Chondrocyte (in vitro differentiated cells): ENCODE measurements at regions not wholly inside any gene's neighbourhood (a gene's known extent, or its start where the extent isn't known, plus 50 kb on each side); places are given as distances from the start of the nearest gene placed in this dataset.

Source experiments
- DNase-seq: peaks from one replicate; pipeline ENCODE4 v3.0.0; 2021; ENCODE audit warnings: mixed read lengths, low spot score
- H3K27ac Mint-ChIP-seq: one replicate; pipeline ENCODE4 v1.8.0; 2021; ENCODE audit warnings: mild to moderate bottlenecking, moderate library complexity, mixed read lengths; ENCODE audit not compliant: unreplicated experiment
- H3K27me3 Mint-ChIP-seq: 2 replicates; pipeline ENCODE4 v1.8.0; 2021; ENCODE audit warnings: low read depth, mixed read lengths
- H3K36me3 Mint-ChIP-seq: 2 replicates; pipeline ENCODE4 v1.8.0; 2021; ENCODE audit warnings: low read depth, mixed read lengths
- H3K4me1 Mint-ChIP-seq: 2 replicates; pipeline ENCODE4 v1.8.0; 2021; ENCODE audit warnings: low read depth, mild to moderate bottlenecking, mixed read lengths
- H3K4me3 Mint-ChIP-seq: one replicate; pipeline ENCODE4 v1.8.0; 2021; ENCODE audit warnings: mild to moderate bottlenecking, moderate library complexity, mixed read lengths; ENCODE audit not compliant: unreplicated experiment
- H3K9me3 Mint-ChIP-seq: 2 replicates; pipeline ENCODE4 v1.8.0; 2021; ENCODE audit warnings: low read depth, mixed read lengths
- TF ChIP-seq, protein P1 (sequence below): fragments of 200-600 bp; sonication (generic); IDR thresholded peaks from 2 replicates; pipeline ENCODE4 v1.5.0; 2021; ENCODE audit warnings: antibody characterized with exemption, mild to moderate bottlenecking, moderate library complexity

DNA sequence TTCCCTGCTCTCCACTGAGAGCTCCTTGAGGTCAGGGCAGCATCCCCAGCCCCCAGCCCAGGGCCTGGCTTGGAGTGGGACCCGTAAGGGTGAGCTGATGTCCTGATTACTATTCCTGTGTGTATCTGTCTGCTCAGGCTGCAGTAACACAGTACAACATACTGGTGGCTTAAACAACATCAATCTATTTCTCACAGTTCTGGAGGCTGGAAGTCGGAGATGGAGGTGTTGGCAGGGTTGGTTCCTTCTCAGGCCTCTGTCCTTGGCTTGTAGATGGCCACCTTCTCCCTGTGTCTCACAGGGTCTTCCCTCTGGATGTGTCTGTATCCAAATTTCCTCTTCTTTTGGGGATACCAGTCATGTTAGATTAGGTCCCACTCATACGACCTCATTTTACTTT is 246.4 kb upstream of the POU3F1 start:
- peaks cover 12% of the 10 kb centered on the region for H3K4me1 Mint-ChIP-seq
- H3K9me3 Mint-ChIP-seq, result peaks cover 4% of the 10 kb centered on the region
- TF ChIP-seq, protein P1, sequence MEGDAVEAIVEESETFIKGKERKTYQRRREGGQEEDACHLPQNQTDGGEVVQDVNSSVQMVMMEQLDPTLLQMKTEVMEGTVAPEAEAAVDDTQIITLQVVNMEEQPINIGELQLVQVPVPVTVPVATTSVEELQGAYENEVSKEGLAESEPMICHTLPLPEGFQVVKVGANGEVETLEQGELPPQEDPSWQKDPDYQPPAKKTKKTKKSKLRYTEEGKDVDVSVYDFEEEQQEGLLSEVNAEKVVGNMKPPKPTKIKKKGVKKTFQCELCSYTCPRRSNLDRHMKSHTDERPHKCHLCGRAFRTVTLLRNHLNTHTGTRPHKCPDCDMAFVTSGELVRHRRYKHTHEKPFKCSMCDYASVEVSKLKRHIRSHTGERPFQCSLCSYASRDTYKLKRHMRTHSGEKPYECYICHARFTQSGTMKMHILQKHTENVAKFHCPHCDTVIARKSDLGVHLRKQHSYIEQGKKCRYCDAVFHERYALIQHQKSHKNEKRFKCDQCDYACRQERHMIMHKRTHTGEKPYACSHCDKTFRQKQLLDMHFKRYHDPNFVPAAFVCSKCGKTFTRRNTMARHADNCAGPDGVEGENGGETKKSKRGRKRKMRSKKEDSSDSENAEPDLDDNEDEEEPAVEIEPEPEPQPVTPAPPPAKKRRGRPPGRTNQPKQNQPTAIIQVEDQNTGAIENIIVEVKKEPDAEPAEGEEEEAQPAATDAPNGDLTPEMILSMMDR, result no peak
- H3K27me3 Mint-ChIP-seq, result peaks cover 3% of the 10 kb centered on the region
- no peak overlapping the region for H3K27ac Mint-ChIP-seq
- no peak overlapping the region for H3K4me3 Mint-ChIP-seq
- H3K36me3 Mint-ChIP-seq, result peaks cover 2% of the 10 kb centered on the region
- DNase-seq, result no peak

DNA sequence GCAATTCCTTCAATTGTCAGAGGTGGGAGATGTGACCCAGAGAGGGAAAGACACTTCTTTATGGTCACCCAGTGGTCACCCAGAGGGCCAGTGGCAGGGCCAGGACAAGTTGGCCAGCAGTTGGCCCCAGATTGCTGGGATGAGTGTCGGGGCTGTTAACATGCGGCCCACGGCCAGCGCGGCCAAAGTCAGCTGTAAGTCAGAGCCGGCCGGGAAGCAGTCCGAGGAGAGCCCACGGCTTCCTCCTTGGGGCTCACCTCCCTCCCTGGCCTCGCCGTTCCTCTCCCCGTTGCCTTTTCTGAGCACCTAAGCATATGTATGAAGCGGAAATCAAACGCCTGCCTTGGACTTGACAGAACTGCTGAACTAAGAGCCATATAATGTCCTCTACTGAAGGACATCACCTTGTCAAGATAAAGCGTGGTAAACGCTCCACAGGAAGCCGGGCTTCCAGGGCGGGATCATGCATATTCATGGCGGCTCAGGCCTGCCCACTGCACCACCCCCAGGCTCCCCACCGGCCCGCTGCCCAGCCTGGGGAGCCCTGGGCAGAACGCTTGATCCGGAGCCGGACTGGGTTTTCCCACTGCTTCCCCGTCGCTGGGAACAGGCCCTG is 245.4 kb upstream of the POU3F1 start:
- no peak for DNase-seq
- peak overlapping the region; percentile 7 for H3K4me3 Mint-ChIP-seq
- H3K27me3 Mint-ChIP-seq, result peaks cover 3% of the 10 kb centered on the region
- no peak overlapping the region for H3K27ac Mint-ChIP-seq
- TF ChIP-seq, protein P1, result peak; percentile 8
- H3K4me1 Mint-ChIP-seq, result peaks cover 4% of the 10 kb centered on the region
- peaks cover 2% of the 10 kb centered on the region for H3K36me3 Mint-ChIP-seq
- peaks cover 4% of the 10 kb centered on the region for H3K9me3 Mint-ChIP-seq

DNA sequence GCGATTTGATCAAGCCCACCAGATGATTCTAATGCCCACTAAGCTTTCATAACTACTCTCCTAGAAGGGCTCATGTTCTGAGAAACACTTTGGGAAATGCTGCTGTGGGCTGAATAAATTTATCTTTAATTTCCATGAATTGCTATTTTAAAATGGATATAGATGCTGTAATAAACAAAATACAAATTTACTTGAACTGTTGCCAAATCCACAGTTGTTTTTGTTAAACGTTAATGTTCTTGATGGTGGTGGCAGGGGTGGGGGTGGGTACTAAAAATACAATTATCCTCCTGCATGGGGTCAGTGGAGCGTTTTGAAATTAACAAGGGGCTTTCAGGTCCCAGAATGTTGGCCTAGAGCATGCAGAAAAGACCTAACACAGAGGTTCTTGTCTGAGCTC is 244.7 kb upstream of the POU3F1 start:
- H3K27me3 Mint-ChIP-seq, result peaks cover 3% of the 10 kb centered on the region
- H3K36me3 Mint-ChIP-seq, result no peaks in the 10 kb centered on the region
- no peaks in the 10 kb centered on the region for H3K4me1 Mint-ChIP-seq
- no peak overlapping the region for H3K4me3 Mint-ChIP-seq
- peaks cover 4% of the 10 kb centered on the region for H3K9me3 Mint-ChIP-seq
- TF ChIP-seq, protein P1, result no peak
- DNase-seq, result no peak
- no peak overlapping the region for H3K27ac Mint-ChIP-seq

DNA sequence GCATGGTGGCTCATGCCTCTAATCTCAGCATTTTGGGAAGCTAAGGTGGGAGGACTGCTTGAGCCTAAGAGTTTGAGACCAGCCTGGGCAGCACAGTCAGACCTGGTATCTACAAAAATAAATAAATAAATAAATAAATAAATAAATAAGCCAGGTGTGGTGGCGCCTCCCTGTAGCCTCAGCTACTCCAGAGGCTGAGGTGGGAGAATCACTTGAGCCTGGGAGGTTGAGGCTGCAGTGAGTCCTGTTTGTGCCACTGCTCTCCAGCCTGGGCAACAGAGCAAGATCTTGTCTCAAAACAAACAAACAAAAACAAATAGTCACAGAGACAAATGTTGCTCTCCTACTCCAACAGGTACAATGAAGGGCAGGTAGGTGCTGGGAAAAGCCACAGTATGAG is 242.4 kb upstream of the POU3F1 start:
- Mint-ChIP-seq H3K27ac (no peak overlapping the region), H3K36me3 (no peaks in the 10 kb centered on the region), H3K4me3 (no peak overlapping the region), H3K27me3 (peaks cover 3% of the 10 kb centered on the region), H3K9me3 (no peaks in the 10 kb centered on the region), H3K4me1 (no peaks in the 10 kb centered on the region)
- TF ChIP-seq, protein P1, result no peak
- no peak for DNase-seq

DNA sequence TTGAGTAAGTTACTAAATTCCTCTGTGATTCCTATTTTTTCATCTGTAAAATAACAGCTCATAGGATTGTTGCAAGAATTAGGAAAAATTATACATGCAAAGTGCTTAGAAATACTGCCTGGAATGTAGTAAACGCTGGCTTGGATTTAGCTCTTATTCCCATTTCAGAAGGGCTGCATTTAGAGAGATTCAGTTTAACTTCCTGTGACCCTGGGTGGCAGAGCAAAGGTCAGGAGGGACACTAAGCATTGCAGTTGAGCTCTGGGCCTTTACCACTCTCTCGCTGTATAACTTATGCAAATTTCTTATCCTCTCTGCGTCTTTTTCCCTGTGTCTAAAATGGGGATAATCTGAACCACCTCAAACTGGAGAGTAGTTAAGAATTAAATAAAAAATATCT is 241.0 kb upstream of the POU3F1 start:
- TF ChIP-seq, protein P1, result no peak
- Mint-ChIP-seq H3K4me3 (no peak overlapping the region), H3K36me3 (no peaks in the 10 kb centered on the region), H3K27me3 (peaks cover 4% of the 10 kb centered on the region), H3K9me3 (no peaks in the 10 kb centered on the region), H3K27ac (no peak overlapping the region), H3K4me1 (no peaks in the 10 kb centered on the region)
- DNase-seq, result no peak
